Stimulated activated CD4-positive, alpha-beta T cell treated with anti-CD3 and anti-CD28 coated beads, Interleukin-1b, Interleukin-23, amount 100 ng/mL, for 1 hour (primary cell): ENCODE measurements at regions not wholly inside any gene's neighbourhood (a gene's known extent, or its start where the extent isn't known, plus 50 kb on each side); places are given as distances from the start of the nearest gene placed in this dataset.

Experiments used
- DNase-seq, 2 donors: peaks; one replicate each; pipeline ENCODE4 v3.0.0-alpha.2; 2020; ENCODE audit warnings: low read depth in 2 of 2

GRCh38 chr7:22624781-22625180 is 102.2 kb upstream of the IL6 start:
- no peak for DNase-seq

GRCh38 chr7:22622116-22622785 is 104.7 kb upstream of the IL6 start:
- DNase-seq: no peak

DNA sequence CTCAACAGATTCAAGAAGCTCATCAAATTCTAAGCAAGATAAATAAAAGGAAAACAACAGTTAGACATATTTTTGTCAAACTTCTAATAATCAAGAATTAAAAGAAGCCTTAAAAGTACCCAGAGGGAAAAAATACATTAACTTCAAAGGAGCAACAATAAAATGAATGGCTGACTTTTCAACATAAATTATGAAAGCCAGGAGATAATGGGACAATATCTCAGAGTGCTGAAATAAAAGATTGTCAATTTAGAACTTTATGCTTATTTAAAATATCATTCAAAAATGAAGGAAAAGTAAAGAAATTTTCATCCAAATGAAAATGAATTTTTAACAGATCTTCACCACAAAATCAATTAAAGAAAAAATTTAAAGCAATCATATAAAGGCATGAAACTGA is 108.5 kb upstream of the IL6 start:
- no peak for DNase-seq

DNA sequence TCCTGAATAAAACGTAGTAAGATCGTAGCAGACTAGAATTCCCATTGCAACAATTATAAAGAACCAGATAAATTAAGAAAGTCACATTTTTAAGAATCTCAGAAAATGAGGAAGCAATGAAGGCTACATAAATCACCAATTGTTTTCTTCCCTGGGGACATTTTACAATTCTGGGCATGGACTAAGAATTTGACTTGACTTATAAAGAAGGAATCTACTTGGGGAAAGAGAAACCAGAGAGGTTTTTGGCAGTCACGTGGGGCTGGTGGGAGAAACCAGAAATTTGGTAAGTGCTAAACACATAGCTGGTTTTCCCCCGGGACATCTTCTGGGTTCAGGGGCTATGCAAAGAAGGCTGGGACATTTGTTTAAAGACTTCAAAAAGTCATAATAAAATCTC is 109.8 kb upstream of the IL6 start:
- DNase-seq: no peak

GRCh38 chr7:22613496-22613895 is 113.5 kb upstream of the IL6 start:
- DNase-seq: no peak

GRCh38 chr7:22612776-22613175 is 112.8 kb upstream of the STEAP1B start:
- DNase-seq: no peak

DNA sequence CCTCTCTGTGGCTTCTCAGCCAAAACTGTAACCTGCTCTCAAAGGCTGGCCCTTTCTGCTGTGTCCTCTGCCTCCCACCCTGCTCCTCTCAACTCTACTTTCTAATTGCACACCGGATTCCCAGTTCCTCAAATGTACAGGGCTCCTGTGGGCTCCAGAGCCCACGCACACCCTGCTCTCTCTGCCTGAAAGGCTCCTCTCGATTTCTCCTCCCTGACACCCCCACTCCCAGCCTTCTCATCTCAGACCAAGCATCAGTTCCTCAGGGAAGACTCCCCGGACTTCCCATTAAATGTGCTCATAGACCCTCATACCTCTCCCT is 111.7 kb upstream of the STEAP1B start:
- no peak for DNase-seq

GRCh38 chr7:22610951-22611757 is 111.2 kb upstream of the STEAP1B start:
- DNase-seq: no peak

- DNase-seq: no peak
These were observed 110.3 kb upstream of the STEAP1B start for GRCh38 chr7:22610263-22610662.

DNA sequence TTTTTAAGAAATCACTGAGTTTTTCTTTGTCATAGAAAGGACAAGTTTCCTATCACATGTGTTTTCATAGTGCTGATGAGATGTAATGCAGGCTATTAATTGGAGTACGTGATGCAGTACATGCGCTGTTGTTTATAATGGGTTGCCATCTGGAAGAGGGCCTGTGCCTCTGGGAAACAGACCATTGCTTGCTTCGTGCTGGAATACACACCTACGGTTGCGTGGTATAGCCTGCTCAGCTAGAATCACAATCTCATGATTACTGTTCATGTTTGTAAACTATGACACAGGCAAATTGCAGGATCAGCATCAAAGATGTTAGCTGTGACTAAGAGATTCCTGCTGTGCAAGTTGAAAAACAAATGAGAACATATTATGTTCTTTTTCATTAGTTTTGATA is 107.2 kb upstream of the STEAP1B start:
- no peak for DNase-seq

GRCh38 chr7:22604246-22604645 is 104.3 kb upstream of the STEAP1B start:
- DNase-seq: no peak

- no peak for DNase-seq
These were observed 102.0 kb upstream of the STEAP1B start for GRCh38 chr7:22601812-22602565.

DNA sequence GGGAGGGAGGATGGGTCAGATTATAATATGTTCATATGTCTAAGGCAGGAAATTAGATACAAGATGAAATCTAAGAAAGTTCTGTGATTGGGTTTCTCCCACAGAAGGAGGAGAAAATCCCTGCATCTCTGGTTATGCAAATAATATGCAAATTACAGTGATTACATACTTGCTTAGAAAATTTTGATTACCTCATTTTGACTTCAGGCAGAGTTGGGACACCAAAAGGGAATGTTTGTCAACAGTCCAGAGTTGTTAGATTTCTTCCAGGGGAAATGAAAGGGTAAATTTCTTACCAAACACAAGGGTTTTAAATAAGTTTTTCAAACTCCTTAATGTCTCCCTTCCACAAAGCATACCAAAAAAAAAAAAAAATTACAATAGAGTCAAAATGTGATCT is 101.4 kb upstream of the STEAP1B start:
- DNase-seq: no peak

GRCh38 chr7:22601003-22601402 is 101.0 kb upstream of the STEAP1B start:
- DNase-seq: no peak

GRCh38 chr7:22598318-22598920 is 98.4 kb upstream of the STEAP1B start:
- DNase-seq: no peak

- DNase-seq: no peak
These were observed 97.9 kb upstream of the STEAP1B start for GRCh38 chr7:22597844-22598243.

- no peak for DNase-seq
These were observed 96.9 kb upstream of the STEAP1B start for GRCh38 chr7:22596763-22597400.

- no peak for DNase-seq
These were observed 94.0 kb upstream of the STEAP1B start for GRCh38 chr7:22594020-22594419.

DNA sequence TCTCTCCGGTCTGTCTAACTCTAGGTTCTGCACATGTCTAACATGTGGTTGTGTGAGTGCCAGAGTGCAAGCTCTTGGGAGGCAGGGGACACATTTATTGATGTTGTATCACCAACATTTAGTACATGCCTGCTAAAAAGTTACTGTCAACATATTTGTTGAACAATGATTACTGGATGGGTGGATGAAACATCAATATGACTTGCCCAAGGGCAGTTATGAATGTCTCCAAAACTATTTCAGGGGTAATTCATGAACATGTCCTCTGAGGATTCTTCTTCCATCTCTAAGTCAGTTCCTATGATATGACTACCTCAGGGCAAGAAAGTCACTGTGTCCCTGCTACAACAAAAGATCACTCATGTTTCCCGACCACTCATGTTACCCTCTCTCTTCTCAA is 91.3 kb upstream of the STEAP1B start:
- DNase-seq: no peak

DNA sequence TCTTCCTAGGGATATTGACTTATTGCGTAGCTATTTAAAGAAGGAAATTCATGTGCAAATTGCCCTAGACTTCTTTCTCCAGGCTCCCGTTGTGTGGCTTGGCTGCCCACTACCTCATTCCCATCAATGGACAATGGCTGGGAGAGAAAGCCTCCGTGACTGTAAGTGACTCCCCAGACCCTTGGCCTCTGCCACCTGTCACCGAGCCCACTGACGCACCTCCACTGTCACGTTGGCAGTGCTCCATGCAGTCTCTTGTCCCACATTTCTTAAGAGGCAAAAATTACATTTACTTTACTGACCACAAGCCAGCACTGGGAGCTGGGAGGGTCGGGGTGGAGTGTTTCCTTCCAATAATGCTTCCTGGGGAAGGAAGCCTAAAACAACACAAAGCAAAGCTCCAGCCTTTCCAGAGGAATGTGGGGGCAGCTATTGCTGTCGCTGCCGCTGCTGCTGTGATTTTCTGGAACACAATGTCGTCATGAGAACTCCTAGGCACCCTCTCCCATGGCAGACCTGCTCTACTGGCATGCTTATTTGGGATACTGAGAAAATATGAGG is 89.7 kb upstream of the STEAP1B start:
- no peak for DNase-seq

DNA sequence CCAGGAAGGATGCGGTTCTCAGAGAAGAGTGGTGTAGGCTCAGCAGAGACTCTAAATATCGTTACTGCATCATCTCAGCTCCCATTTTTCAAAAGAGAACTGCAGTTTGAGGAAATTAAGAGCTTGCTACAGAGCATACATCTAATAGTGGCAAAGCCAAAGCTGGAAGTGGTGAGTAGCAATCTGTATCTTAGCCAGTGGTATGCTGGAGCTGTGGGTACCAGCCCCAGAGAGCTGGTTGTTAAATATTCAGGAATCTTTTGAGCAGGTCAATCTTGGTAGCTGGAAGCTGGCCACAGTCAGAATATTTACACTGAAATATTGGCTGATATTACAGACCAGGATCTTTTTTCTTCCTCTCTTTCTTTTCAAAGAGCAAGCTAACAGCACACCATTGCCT is 88.4 kb upstream of the STEAP1B start:
- no peak for DNase-seq

DNA sequence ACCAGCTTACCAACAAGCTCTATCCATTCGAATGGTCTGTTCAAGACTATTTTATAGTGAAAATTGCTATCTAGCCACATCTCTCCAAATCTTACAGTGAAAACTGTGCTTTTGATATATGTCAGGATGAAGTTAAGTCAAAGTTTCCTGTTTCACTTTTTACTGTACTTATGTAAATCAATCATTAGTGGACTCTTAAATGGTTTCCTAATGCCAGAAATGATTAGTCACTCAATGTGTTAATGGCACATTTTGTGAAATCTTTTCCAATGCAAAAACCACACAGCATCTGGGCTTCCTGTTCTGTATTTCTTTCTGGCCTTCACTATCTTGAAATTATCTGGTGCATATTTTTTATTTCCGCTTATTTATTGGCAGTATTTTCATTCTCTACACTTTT is 87.3 kb upstream of the STEAP1B start:
- no peak for DNase-seq
